HT1080 (cell line): ENCODE measurements at regions not wholly inside any gene's neighbourhood (a gene's known extent, or its start where the extent isn't known, plus 50 kb on each side); places are given as distances from the start of the nearest gene placed in this dataset.

Source experiments
- DNase-seq: peaks from one replicate; pipeline ENCODE4 v3.0.0-alpha.2; 2015; ENCODE audit warnings: low read depth

- peak; percentile 71 for DNase-seq
Measured at GRCh38 chr9:107707915-107708441, 218.4 kb upstream of the KLF4 start.

DNA sequence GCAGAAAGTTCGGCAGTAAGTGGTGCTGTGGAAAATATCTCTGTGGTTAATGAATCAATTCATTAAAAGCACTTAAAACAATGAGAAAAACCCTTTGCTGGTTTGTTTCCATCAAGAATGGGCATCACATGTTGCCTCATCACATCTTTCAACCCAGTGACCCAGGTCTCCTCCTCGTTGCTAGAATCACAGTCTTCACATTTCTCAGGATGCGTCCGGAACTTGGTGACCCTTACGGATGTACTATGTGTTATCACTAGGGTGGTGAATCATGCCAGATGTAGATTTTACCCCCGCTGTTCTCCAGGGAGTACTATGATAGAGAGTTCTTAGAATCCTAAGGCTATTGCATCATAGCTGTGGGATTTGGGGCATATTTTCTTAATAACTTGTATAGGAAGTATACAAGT is 217.9 kb upstream of the KLF4 start:
- peak; percentile 87 for DNase-seq

DNA sequence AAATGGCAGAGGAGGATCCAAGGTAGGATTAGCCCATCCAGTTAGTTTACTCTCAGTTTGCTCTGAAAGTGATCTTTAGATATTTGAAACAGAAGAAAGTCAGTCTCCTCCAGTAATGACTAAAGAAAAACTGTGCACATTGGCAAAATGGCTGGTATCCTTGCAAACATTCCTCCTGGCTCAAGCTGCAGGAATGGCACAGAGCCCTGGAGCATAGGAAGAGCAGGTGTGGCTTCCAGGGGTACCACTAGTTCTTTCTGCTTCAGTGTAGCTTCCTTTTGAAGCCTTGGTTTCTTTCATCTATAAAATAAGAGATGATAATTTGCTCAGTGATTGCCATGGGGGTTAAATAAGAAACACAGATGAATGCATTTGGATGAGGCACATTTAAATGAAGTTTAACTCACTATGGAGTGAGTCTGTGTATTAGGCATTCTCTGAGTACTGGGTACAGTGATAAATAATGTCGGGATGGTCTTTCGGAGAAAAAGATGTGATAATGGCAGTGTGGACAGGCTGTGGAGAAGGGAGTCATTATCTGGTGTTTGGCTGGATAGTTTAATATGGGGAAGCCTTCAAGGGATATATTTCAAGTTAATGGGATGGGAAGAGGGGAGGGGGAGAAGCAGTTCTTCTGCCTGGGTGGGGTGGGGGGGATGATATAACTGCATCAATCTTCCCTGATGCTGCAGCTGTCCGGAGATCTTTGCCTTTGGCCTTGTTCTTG is 217.3 kb upstream of the KLF4 start:
- DNase-seq = no peak

DNA sequence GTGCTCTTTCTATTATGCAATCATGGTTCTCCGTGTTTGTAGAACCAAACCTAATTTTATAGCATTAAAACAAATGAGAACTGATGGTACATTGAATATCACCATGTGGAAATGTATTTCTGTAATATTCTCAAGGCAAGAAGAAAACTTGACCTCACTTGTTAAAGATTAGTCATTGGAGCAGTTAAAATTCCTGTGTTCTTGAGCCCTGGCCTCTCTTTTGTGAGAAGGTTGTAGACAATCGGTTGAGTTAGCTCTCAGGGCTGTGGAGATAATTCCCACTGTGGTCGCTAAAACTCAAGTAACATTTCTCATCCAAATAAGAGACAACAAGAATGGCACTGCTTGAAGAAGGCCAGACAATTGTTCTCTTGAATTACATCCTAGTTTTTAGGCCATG is 216.0 kb upstream of the KLF4 start:
- DNase-seq = no peak

- no peak for DNase-seq
Measured at GRCh38 chr9:107704774-107705173, 215.2 kb upstream of the KLF4 start.

- no peak for DNase-seq
Measured at GRCh38 chr9:107703651-107704050, 214.1 kb upstream of the KLF4 start.

DNA sequence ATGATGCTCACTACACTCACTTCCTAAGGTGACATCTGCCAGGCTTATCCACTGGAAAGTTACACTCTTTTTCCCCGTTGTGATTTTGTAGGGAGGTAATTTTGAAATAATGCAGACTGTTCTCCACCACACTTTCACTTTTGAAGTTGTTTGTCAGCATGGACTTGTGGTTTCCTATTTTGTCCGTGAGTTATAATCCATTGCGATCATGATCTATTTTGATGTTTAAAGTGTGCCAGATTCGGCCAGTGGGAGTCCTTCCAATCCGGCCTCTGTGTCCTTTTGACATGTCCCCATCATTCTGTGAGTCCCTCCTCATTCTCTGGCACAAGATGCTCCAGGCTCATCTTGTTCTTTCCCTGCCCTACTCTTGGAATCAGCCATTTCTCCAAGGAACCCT is 211.3 kb upstream of the KLF4 start:
- no peak for DNase-seq

GRCh38 chr9:107699231-107699630 is 209.7 kb upstream of the KLF4 start:
- no peak for DNase-seq

GRCh38 chr9:107698779-107699178 is 209.2 kb upstream of the KLF4 start:
- DNase-seq = no peak

GRCh38 chr9:107696302-107696701 is 206.7 kb upstream of the KLF4 start:
- no peak for DNase-seq

- no peak for DNase-seq
Measured at GRCh38 chr9:107694390-107694789, 204.8 kb upstream of the KLF4 start.

- DNase-seq = peak; percentile 4
Measured at GRCh38 chr9:107693625-107694326, 204.2 kb upstream of the KLF4 start.

GRCh38 chr9:107691664-107692063 is 202.1 kb upstream of the KLF4 start:
- DNase-seq = no peak

GRCh38 chr9:107690021-107690420 is 200.5 kb upstream of the KLF4 start:
- DNase-seq = no peak

- no peak for DNase-seq
Measured at GRCh38 chr9:107688728-107689127, 199.2 kb upstream of the KLF4 start.

GRCh38 chr9:107685901-107686300 is 196.3 kb upstream of the KLF4 start:
- DNase-seq = peak; percentile 15

GRCh38 chr9:107685376-107685775 is 195.8 kb upstream of the KLF4 start:
- DNase-seq = no peak

- peak; percentile 42 for DNase-seq
Measured at GRCh38 chr9:107684224-107684623, 194.7 kb upstream of the KLF4 start.

DNA sequence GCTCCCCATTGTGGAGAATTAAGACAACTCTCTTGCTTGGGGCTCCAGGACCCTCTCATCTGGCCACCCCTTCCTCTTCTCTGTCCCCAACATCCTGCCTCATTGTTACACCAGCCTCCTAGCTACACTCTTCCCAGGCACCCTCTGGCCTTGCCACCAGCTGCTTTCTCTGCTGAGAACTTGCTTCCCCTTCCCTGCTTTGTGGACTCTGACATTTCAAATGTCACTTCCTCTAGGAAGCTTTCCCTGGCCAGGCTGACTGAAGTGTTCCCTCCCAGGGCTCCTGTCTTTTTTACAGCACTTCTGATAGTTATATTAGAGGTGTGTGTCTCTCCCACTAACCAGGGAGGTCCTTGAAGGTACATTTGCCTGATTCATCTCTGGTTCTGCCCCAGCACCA is 194.0 kb upstream of the KLF4 start:
- DNase-seq = no peak

DNA sequence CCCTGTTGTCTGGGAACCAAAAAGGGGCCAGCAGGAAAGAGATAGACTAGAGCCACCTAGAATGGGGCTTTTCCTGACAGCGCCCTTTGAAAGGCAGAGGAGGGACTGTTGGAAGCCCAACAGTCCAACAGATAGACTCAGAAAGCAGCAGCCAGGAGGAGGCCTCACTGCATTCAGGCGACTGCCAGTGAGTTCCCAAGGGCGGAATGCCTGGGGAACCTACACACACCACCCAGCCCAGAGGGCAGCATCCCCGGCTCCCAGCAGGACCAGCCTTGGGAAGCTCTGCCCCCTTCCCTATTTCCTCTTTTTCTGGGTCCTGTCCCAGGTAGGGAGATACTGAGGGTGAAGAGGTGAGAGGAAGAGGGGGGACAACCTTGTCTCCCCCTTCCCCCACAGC is 192.4 kb upstream of the KLF4 start:
- no peak for DNase-seq

DNA sequence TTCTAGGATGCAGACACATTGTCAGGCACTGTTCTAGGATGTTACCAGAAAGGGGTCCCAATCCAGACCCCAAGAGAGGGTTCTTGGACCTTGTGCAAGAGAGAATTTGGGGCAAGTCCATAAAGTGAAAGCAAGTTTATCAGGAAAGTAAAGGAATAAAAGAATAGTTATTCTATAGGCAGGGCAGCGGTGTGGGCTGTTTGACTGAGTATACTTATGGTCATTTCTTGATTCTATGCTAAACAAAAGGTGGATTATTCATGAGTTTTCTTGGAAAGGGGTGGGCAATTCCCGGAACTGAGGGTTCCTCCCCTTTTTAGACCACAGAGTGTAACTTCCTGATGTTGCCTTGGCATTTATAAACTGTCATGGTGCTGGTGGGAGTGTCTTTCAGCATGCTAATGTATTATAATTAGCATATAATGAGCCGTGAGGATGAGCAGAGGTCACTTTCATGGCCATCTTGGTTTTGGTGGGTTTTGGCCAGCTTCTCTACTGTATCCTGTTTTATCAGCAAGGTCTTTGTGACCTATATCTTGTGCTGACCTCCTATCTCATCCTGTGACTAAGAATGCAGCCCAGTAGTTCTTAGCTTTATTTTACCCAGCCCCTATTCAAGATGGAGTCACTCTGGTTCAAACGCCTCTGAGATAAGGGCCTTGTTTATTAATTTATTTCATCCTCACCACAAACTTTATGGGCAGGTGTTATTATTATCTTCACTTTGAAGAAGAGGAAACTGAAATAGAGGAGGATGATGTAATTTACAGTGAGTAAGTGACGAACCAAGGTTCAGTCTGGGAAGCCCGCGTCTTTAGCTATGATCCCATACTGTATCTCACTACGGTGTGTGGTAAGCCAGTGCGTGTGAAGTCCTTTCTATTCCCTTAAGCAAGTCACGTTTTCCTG is 186.0 kb upstream of the KLF4 start:
- DNase-seq = no peak
